A549 (cell line): ENCODE measurements at regions not wholly inside any gene's neighbourhood (a gene's known extent, or its start where the extent isn't known, plus 50 kb on each side); places are given as distances from the start of the nearest gene placed in this dataset.

Experiments
- ATAC-seq, 2 experiments: fragments of 200-7000 bp in 1 of 2; fragments of >200 bp in 1 of 2; cut with Nextera tagmentation in 1 of 2; cut with Tn5 transposase in 1 of 2; 3 replicates each; pipeline versions ENCODE4 v1.8.0 to v1.9.1; 2018 to 2020; ENCODE audit warnings: mild to moderate bottlenecking in 1 of 2, moderate library complexity in 1 of 2
- CTCF ChIA-PET: fragments of 300-600 bp; sonication (Branson Sonifier 250); formaldehyde crosslinking; extraction: SDS; loops from one replicate; lab custom pipeline; 2021; ENCODE audit warnings: antibody characterized with exemption, inconsistent platforms; lab: Yijun Ruan, JAX
- POLR2A ChIA-PET: fragments of 350-600 bp; formaldehyde crosslinking; extraction: SDS; loops from one replicate; lab custom pipeline; 2021; ENCODE audit warnings: antibody characterized with exemption, inconsistent platforms; lab: Yijun Ruan, JAX
- DNase-seq, 2 experiments: peaks; one replicate each; pipeline versions ENCODE4 v3.0.0 to v3.0.0-alpha.2; 2011 to 2016; ENCODE audit warnings: low read depth in 1 of 2, low spot score in 1 of 2
- FAIRE-seq: peaks from 2 replicates; lab custom pipeline; 2011; peaks lifted over from hg19 to GRCh38; lab: Jason Lieb, UNC
- H3K27ac ChIP-seq, 2 experiments: fragments of >200 bp; sonication (Bioruptor Twin); formaldehyde crosslinking; 3 replicates each; pipeline ENCODE4 v1.5.1; 2016 to 2017
- H3K4me1 ChIP-seq: fragments of >200 bp; sonication (Bioruptor Twin); formaldehyde crosslinking; 3 replicates; pipeline ENCODE4 v1.6.1; 2016
- H3K4me2 ChIP-seq: fragments of >200 bp; sonication (Bioruptor Twin); formaldehyde crosslinking; 3 replicates; pipeline ENCODE4 v1.6.1; 2016
- H3K4me3 ChIP-seq: fragments of >200 bp; sonication (Bioruptor Twin); formaldehyde crosslinking; 3 replicates; pipeline ENCODE4 v1.5.1; 2016
- H3K9me3 ChIP-seq: fragments of >200 bp; sonication (Bioruptor Twin); formaldehyde crosslinking; 3 replicates; pipeline ENCODE4 v1.6.1; 2016
- CHD2 ChIP-seq: fragments of 150-350 bp; IDR thresholded peaks from 2 replicates; pipeline ENCODE4 v1.6.1; 2014; ENCODE audit warnings: low read length; ENCODE audit not compliant: partially characterized antibody
- EP300 ChIP-seq, 2 experiments: fragments of >200 bp; sonication (Bioruptor Twin); formaldehyde crosslinking; IDR thresholded peaks; 2 replicates in 1 of 2; 3 replicates in 1 of 2; pipeline ENCODE4 v1.6.1; 2016 to 2017
- FOSB ChIP-seq: fragments of 250-450 bp; sonication (Bioruptor Pico); IDR thresholded peaks from 2 replicates; pipeline ENCODE4 v1.5.0; 2020; ENCODE audit warnings: mild to moderate bottlenecking, moderate library complexity
- FOXS1 ChIP-seq: fragments of 250-450 bp; sonication (Bioruptor Pico); IDR thresholded peaks from 2 replicates; pipeline ENCODE4 v1.5.0; 2020; ENCODE audit warnings: mild to moderate bottlenecking, moderate library complexity
- GATA3 ChIP-seq: IDR thresholded peaks from 2 replicates; pipeline ENCODE4 v1.6.1; 2012; ENCODE audit warnings: borderline replicate concordance
- JUN ChIP-seq, 2 experiments: fragments of >200 bp; sonication (Bioruptor Twin); formaldehyde crosslinking; IDR thresholded peaks; 2 replicates in 1 of 2; 3 replicates in 1 of 2; pipeline ENCODE4 v1.6.1; 2016 to 2017
- KDM5A ChIP-seq: fragments of 200-600 bp; sonication (generic); IDR thresholded peaks from 2 replicates; pipeline ENCODE4 v1.6.1; 2016; ENCODE audit warnings: antibody characterized with exemption, mild to moderate bottlenecking
- MAFK ChIP-seq: fragments of 450-650 bp; IDR thresholded peaks from 2 replicates; pipeline ENCODE4 v1.6.1; 2014; ENCODE audit not compliant: partially characterized antibody
- MAZ ChIP-seq: fragments of 150-350 bp; IDR thresholded peaks from 2 replicates; pipeline ENCODE4 v1.6.1; 2014; ENCODE audit warnings: antibody characterized with exemption, low read depth, low read length, borderline replicate concordance
- MYC ChIP-seq: IDR thresholded peaks from 2 replicates; pipeline ENCODE4 v1.6.1; 2012; ENCODE audit warnings: mild to moderate bottlenecking, inconsistent platforms, low read length, improper control_type of control experiment, borderline replicate concordance
- NFE2L2 ChIP-seq: fragments of 150-350 bp; conservative IDR thresholded peaks from 2 replicates; pipeline ENCODE4 v1.6.1; 2014; ENCODE audit warnings: low read length
- NR3C1 ChIP-seq: fragments of >200 bp; sonication (Bioruptor Twin); formaldehyde crosslinking; IDR thresholded peaks from 3 replicates; pipeline ENCODE4 v1.6.1; 2017
- PHF8 ChIP-seq: fragments of 200-600 bp; sonication (generic); IDR thresholded peaks from 2 replicates; pipeline ENCODE4 v1.6.1; 2016; ENCODE audit warnings: low read depth, mild to moderate bottlenecking, antibody characterized with exemption, moderate library complexity, borderline replicate concordance
- POLR2AphosphoS2 ChIP-seq: conservative IDR thresholded peaks from 2 replicates; pipeline ENCODE4 v1.6.1; 2012; ENCODE audit warnings: low read length, improper control_type of control experiment, inconsistent platforms
- RNF2 ChIP-seq: fragments of 200-600 bp; sonication (generic); IDR thresholded peaks from 2 replicates; pipeline ENCODE4 v1.6.1; 2016; ENCODE audit warnings: low read depth, mild to moderate bottlenecking, antibody characterized with exemption, moderate library complexity, borderline replicate concordance
- TFCP2L1 ChIP-seq: fragments of 250-450 bp; sonication (Bioruptor Pico); IDR thresholded peaks from 2 replicates; pipeline ENCODE4 v1.5.0; 2021; ENCODE audit warnings: mild to moderate bottlenecking
- WGBS: methylation state at CpG from one replicate; pipeline ENCODE4 v1.1.6; 2017; ENCODE audit errors: missing lambda C conversion rate; 5-methylcytosine and 5-hydroxymethylcytosine counted together
- TF ChIP-seq, protein P1 (sequence below): IDR thresholded peaks from 2 replicates; pipeline ENCODE4 v1.6.1; 2012; ENCODE audit warnings: low read depth, borderline replicate concordance
- TF ChIP-seq, protein P2 (sequence below): fragments of 200-600 bp; sonication (generic); IDR thresholded peaks from 2 replicates; pipeline ENCODE4 v1.6.1; 2016; ENCODE audit warnings: antibody characterized with exemption, mild to moderate bottlenecking, moderate library complexity
- TF ChIP-seq, protein P3 (sequence below): fragments of >200 bp; sonication (Bioruptor Twin); formaldehyde crosslinking; IDR thresholded peaks from 3 replicates; pipeline ENCODE4 v1.6.1; 2016
- TF ChIP-seq, protein P4 (sequence below): fragments of 150-350 bp; IDR thresholded peaks from 2 replicates; pipeline ENCODE4 v1.6.1; 2014; ENCODE audit warnings: low read depth, mild to moderate bottlenecking, low read length

DNA sequence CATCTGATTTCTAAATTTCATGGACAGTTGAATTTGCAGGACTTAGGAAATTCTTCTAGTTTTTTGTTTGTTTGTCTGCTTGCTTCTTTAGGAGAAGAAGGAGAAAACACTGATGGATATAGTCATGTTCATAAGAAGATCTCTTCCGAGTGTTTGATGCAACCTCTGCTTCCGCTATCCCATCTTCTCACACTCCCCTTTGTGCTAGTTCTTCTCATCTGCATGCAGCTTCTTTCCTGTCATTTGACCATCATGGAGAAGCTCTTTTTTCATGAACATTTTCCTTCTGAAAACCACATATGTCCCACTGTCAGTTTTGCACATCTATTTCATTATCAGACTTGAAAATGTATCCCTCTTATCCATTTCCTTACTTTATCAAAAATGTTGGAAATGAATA is 346.9 kb upstream of the PRKCQ start (continued):
- TF ChIP-seq POLR2AphosphoS2 (no peak), MYC (no peak), FOSB (CRISPR knock-in tag) (no peak), KDM5A (no peak)

DNA sequence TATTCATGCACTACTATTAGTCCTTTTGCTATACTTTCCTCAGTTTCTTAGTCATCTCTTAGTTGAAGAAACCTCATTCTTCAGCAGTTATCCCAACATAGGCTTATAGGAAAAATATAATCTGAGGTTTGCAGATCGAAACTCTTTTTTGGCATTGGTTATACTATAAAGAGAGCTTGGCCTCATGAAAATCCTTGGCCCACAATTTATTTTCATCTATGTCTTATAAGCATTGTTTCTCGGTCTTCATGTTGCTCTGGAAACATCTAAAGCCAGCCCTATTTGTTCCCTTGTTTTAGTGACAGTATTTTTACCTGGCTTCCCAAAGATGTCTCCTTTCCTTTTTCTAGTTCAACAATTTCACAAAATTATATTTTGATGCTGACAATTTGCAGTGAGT is 345.1 kb upstream of the PRKCQ start:
- peaks cover 10% of the 10 kb centered on the region; the same call in 2 of the 3 replicates for H3K4me1 ChIP-seq
- no peak overlapping the region for H3K4me2 ChIP-seq
- no peaks in the 10 kb centered on the region for H3K9me3 ChIP-seq
- CTCF ChIA-PET = interaction anchor here (0.7 to 1.0 kb wide), 5 partner anchors 25 to 487 kb away, joined by 3 to 6 read pairs (median 3); no protein-coding TSS in a partner anchor
- no peak overlapping the region for H3K27ac ChIP-seq
- H3K4me3 ChIP-seq = no peak overlapping the region
- DNase-seq (no peak), ATAC-seq (no peak), FAIRE-seq (no peak)
- POLR2A ChIA-PET = interaction anchor here (0.6 kb wide), 1 partner anchor 485 kb away, joined by 3 read pairs; the partner anchor contains the start of gene SFMBT2
- 63% methylated on average over 2 of the region's 2 CpGs for WGBS
- TF ChIP-seq JUN (IDR thresholded peaks at IDR 0.05) (no peak), GATA3 (no peak), RNF2 (no peak), EP300 (IDR thresholded peaks at IDR 0.05) (no peak), MAZ (no peak), NR3C1 (no peak), PHF8 (no peak), TFCP2L1 (no peak), FOXS1 (CRISPR knock-in tag) (no peak), NFE2L2 (no peak), MAFK (no peak), CHD2 (no peak)
- TF ChIP-seq, protein P1, sequence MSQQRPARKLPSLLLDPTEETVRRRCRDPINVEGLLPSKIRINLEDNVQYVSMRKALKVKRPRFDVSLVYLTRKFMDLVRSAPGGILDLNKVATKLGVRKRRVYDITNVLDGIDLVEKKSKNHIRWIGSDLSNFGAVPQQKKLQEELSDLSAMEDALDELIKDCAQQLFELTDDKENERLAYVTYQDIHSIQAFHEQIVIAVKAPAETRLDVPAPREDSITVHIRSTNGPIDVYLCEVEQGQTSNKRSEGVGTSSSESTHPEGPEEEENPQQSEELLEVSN = no peak
- TF ChIP-seq, protein P2, sequence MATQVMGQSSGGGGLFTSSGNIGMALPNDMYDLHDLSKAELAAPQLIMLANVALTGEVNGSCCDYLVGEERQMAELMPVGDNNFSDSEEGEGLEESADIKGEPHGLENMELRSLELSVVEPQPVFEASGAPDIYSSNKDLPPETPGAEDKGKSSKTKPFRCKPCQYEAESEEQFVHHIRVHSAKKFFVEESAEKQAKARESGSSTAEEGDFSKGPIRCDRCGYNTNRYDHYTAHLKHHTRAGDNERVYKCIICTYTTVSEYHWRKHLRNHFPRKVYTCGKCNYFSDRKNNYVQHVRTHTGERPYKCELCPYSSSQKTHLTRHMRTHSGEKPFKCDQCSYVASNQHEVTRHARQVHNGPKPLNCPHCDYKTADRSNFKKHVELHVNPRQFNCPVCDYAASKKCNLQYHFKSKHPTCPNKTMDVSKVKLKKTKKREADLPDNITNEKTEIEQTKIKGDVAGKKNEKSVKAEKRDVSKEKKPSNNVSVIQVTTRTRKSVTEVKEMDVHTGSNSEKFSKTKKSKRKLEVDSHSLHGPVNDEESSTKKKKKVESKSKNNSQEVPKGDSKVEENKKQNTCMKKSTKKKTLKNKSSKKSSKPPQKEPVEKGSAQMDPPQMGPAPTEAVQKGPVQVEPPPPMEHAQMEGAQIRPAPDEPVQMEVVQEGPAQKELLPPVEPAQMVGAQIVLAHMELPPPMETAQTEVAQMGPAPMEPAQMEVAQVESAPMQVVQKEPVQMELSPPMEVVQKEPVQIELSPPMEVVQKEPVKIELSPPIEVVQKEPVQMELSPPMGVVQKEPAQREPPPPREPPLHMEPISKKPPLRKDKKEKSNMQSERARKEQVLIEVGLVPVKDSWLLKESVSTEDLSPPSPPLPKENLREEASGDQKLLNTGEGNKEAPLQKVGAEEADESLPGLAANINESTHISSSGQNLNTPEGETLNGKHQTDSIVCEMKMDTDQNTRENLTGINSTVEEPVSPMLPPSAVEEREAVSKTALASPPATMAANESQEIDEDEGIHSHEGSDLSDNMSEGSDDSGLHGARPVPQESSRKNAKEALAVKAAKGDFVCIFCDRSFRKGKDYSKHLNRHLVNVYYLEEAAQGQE = no peak
- TF ChIP-seq, protein P3, sequence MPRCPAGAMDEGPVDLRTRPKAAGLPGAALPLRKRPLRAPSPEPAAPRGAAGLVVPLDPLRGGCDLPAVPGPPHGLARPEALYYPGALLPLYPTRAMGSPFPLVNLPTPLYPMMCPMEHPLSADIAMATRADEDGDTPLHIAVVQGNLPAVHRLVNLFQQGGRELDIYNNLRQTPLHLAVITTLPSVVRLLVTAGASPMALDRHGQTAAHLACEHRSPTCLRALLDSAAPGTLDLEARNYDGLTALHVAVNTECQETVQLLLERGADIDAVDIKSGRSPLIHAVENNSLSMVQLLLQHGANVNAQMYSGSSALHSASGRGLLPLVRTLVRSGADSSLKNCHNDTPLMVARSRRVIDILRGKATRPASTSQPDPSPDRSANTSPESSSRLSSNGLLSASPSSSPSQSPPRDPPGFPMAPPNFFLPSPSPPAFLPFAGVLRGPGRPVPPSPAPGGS = no peak
- TF ChIP-seq, protein P4, sequence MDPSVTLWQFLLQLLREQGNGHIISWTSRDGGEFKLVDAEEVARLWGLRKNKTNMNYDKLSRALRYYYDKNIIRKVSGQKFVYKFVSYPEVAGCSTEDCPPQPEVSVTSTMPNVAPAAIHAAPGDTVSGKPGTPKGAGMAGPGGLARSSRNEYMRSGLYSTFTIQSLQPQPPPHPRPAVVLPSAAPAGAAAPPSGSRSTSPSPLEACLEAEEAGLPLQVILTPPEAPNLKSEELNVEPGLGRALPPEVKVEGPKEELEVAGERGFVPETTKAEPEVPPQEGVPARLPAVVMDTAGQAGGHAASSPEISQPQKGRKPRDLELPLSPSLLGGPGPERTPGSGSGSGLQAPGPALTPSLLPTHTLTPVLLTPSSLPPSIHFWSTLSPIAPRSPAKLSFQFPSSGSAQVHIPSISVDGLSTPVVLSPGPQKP = no peak
